ENCODE measurements at regions not wholly inside any gene's neighbourhood (a gene's known extent, or its start where the extent isn't known, plus 50 kb on each side); places are given as distances from the start of the nearest gene placed in this dataset.

GRCh38 chr4:92120810-92121498 is 182.8 kb upstream of the GRID2 start:
- no peaks in the 10 kb centered on the region for H3K27me3 Mint-ChIP-seq (ENCODE audit: insufficient read depth)
- H3K9me3 Mint-ChIP-seq = peaks cover 29% of the 10 kb centered on the region
- DNase-seq = no peak
- H3K4me3 Mint-ChIP-seq = no peak overlapping the region
- no peaks in the 10 kb centered on the region for H3K36me3 Mint-ChIP-seq (ENCODE audit: low read depth)
- no peaks in the 10 kb centered on the region for H3K4me1 Mint-ChIP-seq (ENCODE audit: low read depth)
- no peak overlapping the region for H3K27ac Mint-ChIP-seq
- TF ChIP-seq CTCF (IDR thresholded peaks at IDR 0.05) = no peak

GRCh38 chr4:92122911-92123310 is 180.9 kb upstream of the GRID2 start:
- Mint-ChIP-seq H3K36me3 (ENCODE audit: low read depth) (no peaks in the 10 kb centered on the region), H3K27ac (no peak overlapping the region), H3K27me3 (ENCODE audit: insufficient read depth) (no peaks in the 10 kb centered on the region), H3K4me1 (ENCODE audit: low read depth) (no peaks in the 10 kb centered on the region), H3K9me3 (peaks cover 23% of the 10 kb centered on the region), H3K4me3 (no peak overlapping the region)
- no peak for TF ChIP-seq CTCF (IDR thresholded peaks at IDR 0.05)
- no peak for DNase-seq

GRCh38 chr4:92128676-92129075 is 175.1 kb upstream of the GRID2 start:
- no peak for DNase-seq
- Mint-ChIP-seq H3K4me1 (ENCODE audit: low read depth) (no peaks in the 10 kb centered on the region), H3K4me3 (no peak overlapping the region), H3K36me3 (ENCODE audit: low read depth) (no peaks in the 10 kb centered on the region), H3K27me3 (ENCODE audit: insufficient read depth) (no peaks in the 10 kb centered on the region), H3K27ac (no peak overlapping the region), H3K9me3 (peaks cover 35% of the 10 kb centered on the region)
- no peak for TF ChIP-seq CTCF (IDR thresholded peaks at IDR 0.05)

GRCh38 chr4:92129408-92129994 is 174.3 kb upstream of the GRID2 start:
- Mint-ChIP-seq H3K27me3 (ENCODE audit: insufficient read depth) (no peaks in the 10 kb centered on the region), H3K4me3 (no peak overlapping the region), H3K27ac (no peak overlapping the region), H3K4me1 (ENCODE audit: low read depth) (no peaks in the 10 kb centered on the region), H3K36me3 (ENCODE audit: low read depth) (no peaks in the 10 kb centered on the region), H3K9me3 (peaks cover 35% of the 10 kb centered on the region)
- DNase-seq = no peak
- TF ChIP-seq CTCF (IDR thresholded peaks at IDR 0.05) = no peak

- no peak overlapping the region for H3K4me3 Mint-ChIP-seq
- H3K9me3 Mint-ChIP-seq = peaks cover 12% of the 10 kb centered on the region
- no peak for TF ChIP-seq CTCF (IDR thresholded peaks at IDR 0.05)
- no peaks in the 10 kb centered on the region for H3K27me3 Mint-ChIP-seq (ENCODE audit: insufficient read depth)
- no peak for DNase-seq
- no peak overlapping the region for H3K27ac Mint-ChIP-seq
- no peaks in the 10 kb centered on the region for H3K36me3 Mint-ChIP-seq (ENCODE audit: low read depth)
- no peaks in the 10 kb centered on the region for H3K4me1 Mint-ChIP-seq (ENCODE audit: low read depth)
Observed at GRCh38 chr4:92136434-92136833, 167.3 kb upstream of the GRID2 start.

Measured in HFFc6 (cell line).